ENCODE measurements at regions not wholly inside any gene's neighbourhood (a gene's known extent, or its start where the extent isn't known, plus 50 kb on each side); places are given as distances from the start of the nearest gene placed in this dataset.
A peak's percentile ranks its signal among the peaks of the same experiment; 100 is the strongest.
"Not testable (repeated sequence)": the region's sequence is repeated elsewhere in the genome, so short reads cannot be mapped to it uniquely, and the experiment has no call there.

- peak; percentile 80 for DNase-seq (ENCODE audit: low read depth)
Observed at GRCh38 chr2:111662039-111662770, 221.8 kb downstream of the ANAPC1 start.

GRCh38 chr2:111662771-111663470 lies 221.1 kb downstream of the ANAPC1 start:
- peak; percentile 42 for DNase-seq (ENCODE audit: low read depth)

GRCh38 chr2:111663471-111664274 lies 220.3 kb downstream of the ANAPC1 start:
- no peak for DNase-seq (ENCODE audit: low read depth)

GRCh38 chr2:111664275-111664850 lies 219.6 kb downstream of the ANAPC1 start:
- DNase-seq (ENCODE audit: low read depth): no peak

- DNase-seq (ENCODE audit: low read depth): no peak
Observed at GRCh38 chr2:111665011-111665410, 219.0 kb downstream of the ANAPC1 start.

GRCh38 chr2:111665551-111666116 lies 218.4 kb downstream of the ANAPC1 start:
- DNase-seq (ENCODE audit: low read depth): no peak

GRCh38 chr2:111666160-111666559 lies 217.8 kb downstream of the ANAPC1 start:
- DNase-seq (ENCODE audit: low read depth): no peak

- no peak for DNase-seq (ENCODE audit: low read depth)
Observed at GRCh38 chr2:111667001-111667400, 217.0 kb downstream of the ANAPC1 start.

- DNase-seq (ENCODE audit: low read depth): peak; percentile 79
Observed at GRCh38 chr2:111667542-111668273, 216.3 kb downstream of the ANAPC1 start.

- DNase-seq (ENCODE audit: low read depth): no peak
Observed at GRCh38 chr2:111668274-111668616, 215.7 kb downstream of the ANAPC1 start.

GRCh38 chr2:111668741-111669140 lies 215.3 kb downstream of the ANAPC1 start:
- DNase-seq (ENCODE audit: low read depth): no peak

- DNase-seq (ENCODE audit: low read depth): no peak
Observed at GRCh38 chr2:111669928-111670695, 213.9 kb downstream of the ANAPC1 start.

GRCh38 chr2:111670776-111671175 lies 213.2 kb downstream of the ANAPC1 start:
- no peak for DNase-seq (ENCODE audit: low read depth)

- no peak for DNase-seq (ENCODE audit: low read depth)
Observed at GRCh38 chr2:111671426-111672150, 212.4 kb downstream of the ANAPC1 start.

- not testable (repeated sequence) for DNase-seq (ENCODE audit: low read depth)
Observed at GRCh38 chr2:111672641-111673040, 211.4 kb downstream of the ANAPC1 start.

GRCh38 chr2:111673526-111673925 lies 210.5 kb downstream of the ANAPC1 start:
- DNase-seq (ENCODE audit: low read depth): no peak

- DNase-seq (ENCODE audit: low read depth): no peak
Observed at GRCh38 chr2:111675419-111676194, 208.4 kb downstream of the ANAPC1 start.

GRCh38 chr2:111676291-111676822 lies 207.6 kb downstream of the ANAPC1 start:
- DNase-seq (ENCODE audit: low read depth): no peak
